Kidney (tissue), 13 donors: ENCODE measurements at regions not wholly inside any gene's neighbourhood (a gene's known extent, or its start where the extent isn't known, plus 50 kb on each side); places are given as distances from the start of the nearest gene placed in this dataset.

ENCODE experiments used
- DNase-seq, 5 donors: peaks; one replicate each; pipeline ENCODE4 v3.0.0-alpha.2; 2013 to 2020
- FAIRE-seq: peaks from 2 replicates; lab custom pipeline; 2012; peaks lifted over from hg19 to GRCh38; lab: Jason Lieb, UNC
- H3K27ac ChIP-seq, 2 donors: one replicate each; pipeline ENCODE4 v1.7.0; 2013; ENCODE audit warnings: low read depth in 2 of 2, low read length in 2 of 2, inconsistent platforms in 1 of 2
- H3K27me3 ChIP-seq: one replicate; pipeline ENCODE4 v1.7.1; 2013; ENCODE audit warnings: low read length, inconsistent platforms; ENCODE audit not compliant: control insufficient read depth, insufficient read depth
- H3K36me3 ChIP-seq, 3 donors: one replicate each; pipeline versions ENCODE4 v1.7.0 to v1.7.1; 2013; ENCODE audit warnings: low read length in 3 of 3, control low read depth in 1 of 3, inconsistent platforms in 1 of 3; ENCODE audit not compliant: insufficient read depth in 3 of 3, control insufficient read depth in 2 of 3
- H3K4me1 ChIP-seq, 3 donors: one replicate each; pipeline versions ENCODE4 v1.7.0 to v1.7.1; 2013; ENCODE audit warnings: low read length in 3 of 3, inconsistent platforms in 1 of 3, low read depth in 1 of 3; ENCODE audit not compliant: control insufficient read depth in 2 of 3, insufficient read depth in 2 of 3
- H3K4me3 ChIP-seq, 3 donors: one replicate each; pipeline versions ENCODE4 v1.7.0 to v1.8.1; 2013; ENCODE audit warnings: low read length in 3 of 3, control low read depth in 1 of 3, inconsistent platforms in 1 of 3
- H3K9ac ChIP-seq, 3 donors: one replicate each; pipeline versions ENCODE4 v1.7.0 to v1.7.1; 2013; ENCODE audit warnings: low read length in 3 of 3, control low read depth in 1 of 3, inconsistent platforms in 1 of 3
- H3K9me3 ChIP-seq, 3 donors: one replicate each; pipeline versions ENCODE4 v1.7.0 to v1.7.1; 2013; ENCODE audit warnings: low read length in 3 of 3, control low read depth in 1 of 3, inconsistent platforms in 1 of 3; ENCODE audit not compliant: control insufficient read depth in 2 of 3, insufficient read depth in 1 of 3
- CTCF ChIP-seq: IDR thresholded peaks from 3 replicates; pipeline ENCODE4 v1.5.1; 2012; ENCODE audit warnings: mild to moderate bottlenecking, moderate library complexity, borderline replicate concordance; ENCODE audit not compliant: insufficient read depth; ENCODE audit errors: extremely low read depth
- intact Hi-C: fragments of 100-400 bp; cut with DNase I; formaldehyde crosslinking; loops from one replicate; pipeline ENCODE4 v1.11.1; 2022
- donor health status: control.
- donor health status: control.
- donor health status: control.
- donor health status: control.
- donor health status: control.
- donor health status: DM: yes; HTN: yes; CAD: no.
- donor health status: Normal renal cell carcinoma (clear cell type).

GRCh38 chr11:109291553-109291952 lies 130.4 kb upstream of the C11orf87 start:
- TF ChIP-seq CTCF, result no peak
- no peak for DNase-seq
- no peak overlapping the region for H3K4me3 ChIP-seq
- peaks cover 0 to 2% (median 0%) of the 10 kb centered on the region in 3 donors for H3K9me3 ChIP-seq
- no peaks in the 10 kb centered on the region for H3K27me3 ChIP-seq
- FAIRE-seq, result no peak
- intact Hi-C loops, result no loop called here
- no peaks in the 10 kb centered on the region for H3K4me1 ChIP-seq
- H3K9ac ChIP-seq, result no peak overlapping the region
- no peak overlapping the region for H3K27ac ChIP-seq
- H3K36me3 ChIP-seq, result no peaks in the 10 kb centered on the region

- Histone ChIP-seq H3K36me3 (no peaks in the 10 kb centered on the region), H3K4me3 (no peak overlapping the region), H3K4me1 (no peaks in the 10 kb centered on the region), H3K9me3 (no peaks in the 10 kb centered on the region), H3K9ac (no peak overlapping the region), H3K27ac (no peak overlapping the region), H3K27me3 (no peaks in the 10 kb centered on the region)
- intact Hi-C loops, result no loop called here
- FAIRE-seq (no peak), DNase-seq (no peak)
- TF ChIP-seq CTCF, result no peak
These were observed 123.1 kb upstream of the C11orf87 start for GRCh38 chr11:109298865-109299264.

GRCh38 chr11:109300211-109300610 lies 121.8 kb upstream of the C11orf87 start:
- Histone ChIP-seq H3K4me3 (no peak overlapping the region), H3K4me1 (no peaks in the 10 kb centered on the region), H3K9ac (no peak overlapping the region), H3K27ac (no peak overlapping the region), H3K27me3 (no peaks in the 10 kb centered on the region), H3K9me3 (no peaks in the 10 kb centered on the region), H3K36me3 (no peaks in the 10 kb centered on the region)
- intact Hi-C loops, result no loop called here
- no peak for TF ChIP-seq CTCF
- no peak for DNase-seq
- no peak for FAIRE-seq
